DMS53 treated with DMSO at 0.1 percent for 48 hours (cell line): ENCODE measurements at regions not wholly inside any gene's neighbourhood (a gene's known extent, or its start where the extent isn't known, plus 50 kb on each side); places are given as distances from the start of the nearest gene placed in this dataset.

Source experiments
- DNase-seq: peaks from one replicate; lab custom pipeline; 2025; ENCODE audit not compliant: unreplicated experiment; lab: John Stamatoyannopoulos, UW

- no peak for DNase-seq
These were observed 215.9 kb upstream of the BMP4 start for GRCh38 chr14:54172562-54172961.

DNA sequence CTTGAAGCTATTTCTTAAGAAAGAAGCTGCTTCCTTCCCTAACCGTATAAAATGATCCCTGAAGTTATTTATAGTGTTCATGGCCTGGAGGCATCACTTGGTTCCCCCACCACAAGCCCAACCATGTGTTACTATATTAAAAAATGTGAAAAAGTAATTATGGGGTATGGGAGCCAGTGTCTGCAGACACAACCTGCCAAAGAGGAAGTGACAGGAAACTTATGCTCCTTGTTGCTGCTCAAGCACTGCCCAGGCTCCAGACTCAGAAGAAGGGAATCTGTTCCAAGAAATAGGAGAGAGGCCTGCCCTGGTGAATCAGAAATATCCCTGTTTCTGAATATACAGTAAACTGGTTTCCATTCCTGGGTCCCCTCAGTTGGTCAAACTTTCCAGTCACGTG, 217.2 kb upstream of the BMP4 start:
- no peak for DNase-seq

DNA sequence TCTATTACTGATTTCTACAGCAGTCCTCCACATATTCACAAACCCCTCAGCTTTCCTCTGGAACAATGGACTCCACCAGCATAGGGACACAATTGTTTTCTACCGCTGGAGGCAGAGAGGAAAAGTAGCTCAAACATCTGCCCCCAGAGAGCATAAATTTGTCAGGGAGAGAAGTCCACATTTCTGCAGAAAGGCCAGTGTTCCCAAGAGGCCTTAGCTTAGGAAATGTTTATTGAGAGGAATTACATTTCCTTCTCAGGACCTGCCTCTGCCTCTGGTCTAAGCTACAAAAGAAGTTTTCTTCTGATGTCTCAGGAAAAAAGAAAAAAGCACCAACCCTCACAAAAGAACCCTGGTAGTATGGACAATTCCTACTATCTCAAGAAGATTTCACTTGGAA, 217.8 kb upstream of the BMP4 start:
- no peak for DNase-seq

DNA sequence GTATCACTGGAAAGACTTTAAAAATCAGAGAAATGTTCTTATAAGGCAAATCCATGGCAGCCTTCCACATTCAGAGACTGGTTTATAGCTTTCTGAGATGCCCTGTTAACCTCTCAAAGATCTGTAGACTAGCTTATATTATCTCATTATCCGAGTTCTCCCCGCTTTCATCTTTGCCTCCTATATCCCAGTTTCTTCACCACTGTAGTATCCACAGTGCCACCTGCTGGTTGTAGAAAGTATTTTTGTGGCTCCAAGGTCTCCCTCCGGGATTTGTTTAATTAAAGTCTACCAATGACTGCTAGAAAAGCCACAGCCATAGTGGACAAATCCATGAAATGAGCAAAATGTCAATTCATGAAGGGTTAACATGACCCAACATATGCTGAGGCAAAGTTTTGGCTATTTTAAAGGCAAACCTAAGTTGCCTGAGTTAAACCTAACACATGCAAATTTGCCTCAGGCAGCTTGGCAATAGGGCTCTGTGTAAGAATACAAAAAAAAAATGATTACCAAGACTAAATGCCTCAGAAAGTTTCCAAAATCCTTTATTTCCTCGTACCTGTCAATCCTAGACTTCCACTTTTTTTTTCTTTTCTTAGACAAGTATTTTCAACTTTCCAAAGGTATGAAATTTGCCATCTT, 218.8 kb upstream of the BMP4 start:
- DNase-seq = peak; percentile 71

DNA sequence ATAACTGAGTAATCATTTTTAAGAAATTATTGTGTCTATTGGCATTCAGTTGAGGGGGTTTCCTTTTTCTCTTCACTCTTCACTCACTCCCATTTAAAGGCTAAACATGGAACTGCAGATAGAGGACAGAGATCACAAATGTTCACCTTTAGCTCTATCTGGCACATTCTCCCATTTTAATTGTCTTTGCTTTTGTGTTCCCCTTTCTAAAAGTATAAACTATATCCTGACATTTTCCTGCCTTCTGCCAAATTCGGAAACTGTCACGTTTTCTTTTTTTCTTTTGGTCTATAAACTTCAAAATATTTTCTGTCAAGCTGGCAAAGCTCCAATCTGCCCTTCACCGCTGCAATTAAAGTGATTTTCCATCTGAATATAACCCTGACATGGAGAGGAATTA, 219.8 kb upstream of the CDKN3 start:
- DNase-seq = no peak

- DNase-seq = no peak
These were observed 218.9 kb upstream of the CDKN3 start for GRCh38 chr14:54177641-54178621.

DNA sequence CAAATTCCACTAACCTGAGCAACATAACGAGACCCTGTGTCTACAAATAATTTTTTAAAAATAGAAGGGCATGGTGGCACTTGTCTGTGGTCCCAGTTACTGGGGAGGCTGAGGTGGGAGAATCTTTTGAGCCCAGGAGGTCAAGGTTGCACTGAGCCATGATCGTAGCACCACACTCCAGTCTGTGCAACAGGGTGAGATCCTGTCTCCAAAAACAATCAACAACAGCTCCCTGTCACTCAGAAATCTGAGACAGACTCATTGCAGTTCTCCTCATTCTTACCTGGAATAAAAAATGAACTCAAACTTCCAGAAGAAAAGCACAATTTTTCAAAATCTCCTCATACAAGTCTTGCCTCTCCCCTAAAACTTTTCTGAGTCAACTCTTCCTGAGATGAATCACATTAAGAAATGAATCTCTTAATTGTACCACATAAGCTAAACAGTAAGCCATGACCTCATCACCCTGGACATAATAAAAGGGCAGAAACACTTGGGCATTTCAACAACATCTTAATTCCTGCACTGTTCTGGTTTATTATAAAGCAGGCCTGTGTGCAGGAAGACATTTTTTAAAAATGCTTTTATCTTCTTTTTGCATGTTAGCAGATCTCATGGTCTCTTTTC, 214.3 kb upstream of the CDKN3 start:
- no peak for DNase-seq

GRCh38 chr14:54186821-54187763, 209.7 kb upstream of the CDKN3 start:
- no peak for DNase-seq

DNA sequence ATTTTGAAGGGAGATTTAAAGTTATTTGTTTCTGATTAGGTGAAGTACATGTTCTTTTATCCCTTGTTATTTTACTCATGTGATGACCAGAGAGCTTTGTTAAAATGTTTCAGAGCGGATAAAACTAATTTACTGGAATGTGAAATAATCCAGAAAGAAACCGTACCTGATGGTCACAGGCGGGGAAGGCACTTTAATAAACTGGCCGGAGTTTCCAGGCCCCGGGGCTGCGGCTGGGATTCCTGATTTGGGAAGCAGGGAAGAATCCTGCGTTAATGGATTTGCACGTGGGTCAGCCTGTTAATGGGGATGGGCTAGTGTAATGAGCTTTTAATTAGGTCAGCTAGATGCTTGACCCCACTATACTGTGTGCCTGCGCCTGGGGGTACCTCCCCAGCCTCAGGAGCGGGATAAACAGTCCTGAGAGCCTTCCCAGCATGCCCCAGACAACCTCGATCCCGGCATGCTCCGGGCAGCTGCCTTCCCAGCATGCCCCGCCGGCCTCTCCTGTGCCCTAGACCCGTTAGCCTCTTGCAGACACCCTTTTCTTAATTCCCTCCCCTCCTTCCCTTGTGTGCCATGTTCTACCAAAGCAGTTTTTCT, 208.6 kb upstream of the CDKN3 start:
- DNase-seq = no peak

DNA sequence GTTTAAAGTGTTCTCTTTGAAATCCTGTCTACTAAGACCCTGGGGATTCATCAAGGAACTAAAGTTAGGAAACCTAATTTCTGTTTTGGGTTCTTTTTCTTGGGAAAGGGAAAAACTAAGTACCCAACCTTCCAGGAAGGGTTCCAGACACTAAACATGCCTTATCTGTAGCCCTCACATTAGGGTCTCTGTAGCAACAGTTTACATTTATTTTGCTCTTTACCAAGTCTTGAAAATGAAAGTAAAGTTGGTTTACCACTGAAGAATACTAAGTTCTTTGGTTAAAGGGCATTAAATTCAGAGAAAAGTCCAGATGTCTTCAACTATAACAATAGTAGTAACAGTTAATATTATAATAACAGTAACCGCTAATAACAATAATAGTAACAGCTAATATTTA, 207.5 kb upstream of the CDKN3 start:
- DNase-seq = no peak

- no peak for DNase-seq
These were observed 207.0 kb upstream of the CDKN3 start for GRCh38 chr14:54189748-54190354.

DNA sequence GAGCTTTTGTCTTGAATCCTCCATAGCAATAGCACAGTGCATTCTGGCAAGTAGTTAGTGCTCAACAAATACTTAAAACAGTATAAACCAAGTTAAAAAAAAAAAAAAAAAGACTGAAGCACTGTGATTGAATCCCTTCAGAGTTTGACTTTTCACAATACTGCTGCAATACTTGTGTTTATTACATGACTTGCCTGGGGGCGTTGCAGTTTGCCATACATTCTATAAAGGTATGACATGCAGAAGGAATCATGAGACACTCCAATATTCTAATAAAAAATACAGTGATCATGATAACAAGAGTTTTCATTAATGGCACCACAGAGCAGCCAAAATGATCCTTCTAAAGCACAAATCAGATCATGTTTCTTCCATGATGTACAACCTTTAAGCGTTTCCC, 205.0 kb upstream of the CDKN3 start:
- no peak for DNase-seq

DNA sequence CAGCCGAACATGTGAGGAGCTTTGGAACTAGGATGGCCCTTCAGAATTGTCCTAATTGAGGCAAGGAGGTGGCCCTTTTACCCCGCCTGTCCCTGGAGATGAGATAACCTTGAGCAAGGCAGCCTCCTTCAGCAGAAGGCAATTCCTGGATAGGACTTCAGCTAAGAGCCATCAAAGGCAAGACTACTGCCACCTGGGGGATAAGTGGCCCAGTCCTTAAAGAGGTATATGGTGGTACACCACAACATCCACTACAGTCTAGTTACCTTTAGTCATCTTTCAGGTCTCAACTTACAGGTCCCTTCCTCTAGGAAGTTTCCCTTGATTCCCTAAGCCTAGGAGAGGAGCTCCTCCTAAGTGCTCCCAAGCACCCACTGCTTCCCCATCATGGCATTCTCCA, 204.2 kb upstream of the CDKN3 start:
- no peak for DNase-seq

DNA sequence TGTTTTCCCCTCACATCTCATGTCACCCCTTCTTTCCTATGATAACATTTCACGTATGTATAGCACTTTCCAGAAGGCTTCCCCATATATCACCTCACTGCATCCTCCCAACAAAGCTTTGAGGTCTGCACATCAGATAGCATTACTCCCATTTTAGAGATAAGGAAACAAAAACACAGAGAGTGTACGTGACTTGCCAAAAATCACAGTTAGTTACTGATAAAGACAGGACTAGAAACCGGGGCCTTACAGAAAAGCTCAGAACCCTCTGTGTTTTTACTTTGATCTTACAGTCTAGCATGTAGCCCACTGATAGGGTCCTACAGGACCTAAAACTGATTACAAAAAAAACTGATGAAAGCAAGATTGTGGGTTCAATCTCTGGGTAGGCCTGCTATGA, 202.9 kb upstream of the CDKN3 start:
- DNase-seq = no peak

- DNase-seq = no peak
These were observed 202.3 kb upstream of the CDKN3 start for GRCh38 chr14:54194501-54194900.

DNA sequence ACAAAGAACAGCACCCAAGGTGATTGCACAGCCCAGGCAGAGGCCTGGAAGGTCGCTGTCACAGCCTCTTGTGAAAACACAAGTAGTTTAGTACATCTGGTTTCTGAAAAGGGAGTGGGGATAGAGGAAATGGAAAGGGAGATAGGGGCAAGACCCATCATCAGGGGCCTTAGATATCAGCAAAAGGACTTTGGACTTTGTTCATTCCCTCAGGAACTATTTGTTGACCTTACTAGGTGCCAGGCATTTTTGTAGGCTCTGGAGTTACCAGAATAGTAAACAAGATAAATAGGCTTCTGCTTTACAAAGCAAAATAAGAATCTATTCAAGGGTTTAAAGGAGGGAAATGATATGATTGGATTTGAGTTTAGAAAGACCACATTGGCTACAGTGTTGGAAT, 199.4 kb upstream of the CDKN3 start:
- DNase-seq = no peak

- DNase-seq = no peak
These were observed 196.1 kb upstream of the CDKN3 start for GRCh38 chr14:54200726-54201125.

GRCh38 chr14:54202288-54202687, 194.5 kb upstream of the CDKN3 start:
- no peak for DNase-seq

DNA sequence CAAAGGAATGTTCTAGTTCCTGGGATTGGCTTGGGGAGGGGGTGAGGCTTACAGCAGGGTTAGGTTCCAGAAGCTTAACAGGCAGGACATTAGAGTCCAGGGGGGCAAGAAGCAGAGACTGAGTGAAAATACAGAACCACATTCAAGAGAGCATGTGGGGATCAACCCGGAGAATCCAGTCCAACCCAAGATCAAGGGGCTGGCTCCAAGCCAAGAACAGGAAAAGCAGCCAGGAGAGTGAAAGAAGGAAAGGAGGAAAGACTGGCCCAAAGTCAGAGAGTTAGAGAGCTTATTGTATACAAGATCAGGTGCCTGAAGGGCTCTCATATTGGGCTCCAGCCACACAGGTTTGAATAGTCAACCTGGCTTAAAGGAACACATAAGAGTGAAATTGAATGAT, 190.3 kb upstream of the CDKN3 start:
- no peak for DNase-seq

GRCh38 chr14:54207075-54207474, 189.7 kb upstream of the CDKN3 start:
- no peak for DNase-seq
